ENCODE measurements at regions not wholly inside any gene's neighbourhood (a gene's known extent, or its start where the extent isn't known, plus 50 kb on each side); places are given as distances from the start of the nearest gene placed in this dataset.
A peak's percentile ranks its signal among the peaks of the same experiment; 100 is the strongest.

GRCh38 chr22:44442186-44442815 lies 55.7 kb downstream of the RTL6 start:
- Histone ChIP-seq H2BK5ac (ENCODE audit: low read depth, low read length, poor library complexity, severe bottlenecking) (no peak overlapping the region), H2BK120ac (ENCODE audit: low read depth, low read length) (no peak overlapping the region), H3K4me3 (ENCODE audit: insufficient read depth in 1 of 2, low read depth in 1 of 2, low read length in 2 of 2) (no peak overlapping the region), H4K8ac (ENCODE audit: low read length) (no peak overlapping the region), H2AFZ (ENCODE audit: low read depth, low read length) (no peak overlapping the region), H3K79me1 (replicated peaks; ENCODE audit: low read length, poor library complexity, severe bottlenecking) (no peaks in the 10 kb centered on the region), H3K18ac (ENCODE audit: low read depth in 1 of 2, low read length in 2 of 2) (no peak overlapping the region), H3K9me3 (ENCODE audit: control insufficient read depth, low read length) (peaks cover 9% of the 10 kb centered on the region), H3K14ac (ENCODE audit: low read length in 2 of 2) (no peak overlapping the region), H3K9ac (ENCODE audit: low read length) (no peak overlapping the region), H2BK12ac (ENCODE audit: low read length in 2 of 2) (no peak overlapping the region), H4K91ac (ENCODE audit: low read length) (no peak overlapping the region), H3K4ac (ENCODE audit: low read depth in 1 of 2, low read length in 2 of 2) (no peak overlapping the region), H3K27me3 (ENCODE audit: control insufficient read depth in 1 of 2, insufficient read depth in 1 of 2, low read length in 2 of 2) (peaks cover 0 to 34% of the 10 kb centered on the region in 2 experiments), H3K23ac (ENCODE audit: low read length in 2 of 2) (no peak overlapping the region), H2AK5ac (ENCODE audit: low read length, severe bottlenecking) (no peak overlapping the region), H3K4me2 (ENCODE audit: low read length, poor library complexity, severe bottlenecking) (no peak overlapping the region), H3K4me1 (ENCODE audit: control insufficient read depth, insufficient read depth, low read depth, low read length) (peaks cover 17% of the 10 kb centered on the region), H3K27ac (ENCODE audit: low read length, poor library complexity, severe bottlenecking) (no peak overlapping the region), H2BK15ac (ENCODE audit: low read depth, poor library complexity, severe bottlenecking) (no peak overlapping the region), H3K36me3 (ENCODE audit: control insufficient read depth in 1 of 2, insufficient read depth in 2 of 2, low read depth in 1 of 2, low read length in 2 of 2) (no peaks in the 10 kb centered on the region)
- no peak for DNase-seq
- 86% methylated on average over 8 of the region's 12 CpGs for WGBS

GRCh38 chr22:44441401-44442185 lies 56.4 kb downstream of the RTL6 start:
- H2BK15ac ChIP-seq (ENCODE audit: low read depth, poor library complexity, severe bottlenecking) = no peak overlapping the region
- WGBS = 66% methylated on average over 14 of the region's 16 CpGs
- H2AK5ac ChIP-seq (ENCODE audit: low read length, severe bottlenecking) = no peak overlapping the region
- peaks cover 0 to 34% of the 10 kb centered on the region in 2 experiments for H3K27me3 ChIP-seq (ENCODE audit: control insufficient read depth in 1 of 2, insufficient read depth in 1 of 2, low read length in 2 of 2)
- H2BK5ac ChIP-seq (ENCODE audit: low read depth, low read length, poor library complexity, severe bottlenecking) = no peak overlapping the region
- H3K14ac ChIP-seq (ENCODE audit: low read length in 2 of 2) = no peak overlapping the region
- H2AFZ ChIP-seq (ENCODE audit: low read depth, low read length) = no peak overlapping the region
- no peak overlapping the region for H3K27ac ChIP-seq (ENCODE audit: low read length, poor library complexity, severe bottlenecking)
- DNase-seq = no peak
- no peak overlapping the region for H3K4me2 ChIP-seq (ENCODE audit: low read length, poor library complexity, severe bottlenecking)
- no peak overlapping the region for H3K23ac ChIP-seq (ENCODE audit: low read length in 2 of 2)
- no peak overlapping the region for H2BK120ac ChIP-seq (ENCODE audit: low read depth, low read length)
- H3K9ac ChIP-seq (ENCODE audit: low read length) = no peak overlapping the region
- H4K8ac ChIP-seq (ENCODE audit: low read length) = no peak overlapping the region
- H4K91ac ChIP-seq (ENCODE audit: low read length) = no peak overlapping the region
- H3K4me1 ChIP-seq (ENCODE audit: control insufficient read depth, insufficient read depth, low read depth, low read length) = peaks cover 19% of the 10 kb centered on the region
- H3K18ac ChIP-seq (ENCODE audit: low read depth in 1 of 2, low read length in 2 of 2) = no peak overlapping the region
- peaks cover 5% of the 10 kb centered on the region for H3K9me3 ChIP-seq (ENCODE audit: control insufficient read depth, low read length)
- no peaks in the 10 kb centered on the region for H3K79me1 ChIP-seq (replicated peaks; ENCODE audit: low read length, poor library complexity, severe bottlenecking)
- no peak overlapping the region for H3K4ac ChIP-seq (ENCODE audit: low read depth in 1 of 2, low read length in 2 of 2)
- H3K4me3 ChIP-seq (ENCODE audit: insufficient read depth in 1 of 2, low read depth in 1 of 2, low read length in 2 of 2) = no peak overlapping the region
- no peak overlapping the region for H2BK12ac ChIP-seq (ENCODE audit: low read length in 2 of 2)
- H3K36me3 ChIP-seq (ENCODE audit: control insufficient read depth in 1 of 2, insufficient read depth in 2 of 2, low read depth in 1 of 2, low read length in 2 of 2) = no peaks in the 10 kb centered on the region

- no peaks in the 10 kb centered on the region for H3K79me1 ChIP-seq (replicated peaks; ENCODE audit: low read length, poor library complexity, severe bottlenecking)
- no peak overlapping the region for H2AK5ac ChIP-seq (ENCODE audit: low read length, severe bottlenecking)
- no peak overlapping the region for H3K14ac ChIP-seq (ENCODE audit: low read length in 2 of 2)
- no peak overlapping the region for H3K4ac ChIP-seq (ENCODE audit: low read depth in 1 of 2, low read length in 2 of 2)
- no peak overlapping the region for H3K4me2 ChIP-seq (ENCODE audit: low read length, poor library complexity, severe bottlenecking)
- WGBS = 84% methylated on average over 19 of the region's 19 CpGs
- H2BK15ac ChIP-seq (ENCODE audit: low read depth, poor library complexity, severe bottlenecking) = peak overlapping the region; percentile 1
- peaks cover 15% of the 10 kb centered on the region for H3K4me1 ChIP-seq (ENCODE audit: control insufficient read depth, insufficient read depth, low read depth, low read length)
- H4K8ac ChIP-seq (ENCODE audit: low read length) = no peak overlapping the region
- H3K18ac ChIP-seq (ENCODE audit: low read depth in 1 of 2, low read length in 2 of 2) = no peak overlapping the region
- no peak overlapping the region for H3K9ac ChIP-seq (ENCODE audit: low read length)
- no peak overlapping the region for H2AFZ ChIP-seq (ENCODE audit: low read depth, low read length)
- peaks cover 0 to 33% of the 10 kb centered on the region in 2 experiments for H3K27me3 ChIP-seq (ENCODE audit: control insufficient read depth in 1 of 2, insufficient read depth in 1 of 2, low read length in 2 of 2)
- no peak overlapping the region for H3K27ac ChIP-seq (ENCODE audit: low read length, poor library complexity, severe bottlenecking)
- no peak for DNase-seq
- no peaks in the 10 kb centered on the region for H3K9me3 ChIP-seq (ENCODE audit: control insufficient read depth, low read length)
- no peaks in the 10 kb centered on the region for H3K36me3 ChIP-seq (ENCODE audit: control insufficient read depth in 1 of 2, insufficient read depth in 2 of 2, low read depth in 1 of 2, low read length in 2 of 2)
- no peak overlapping the region for H2BK5ac ChIP-seq (ENCODE audit: low read depth, low read length, poor library complexity, severe bottlenecking)
- no peak overlapping the region for H2BK120ac ChIP-seq (ENCODE audit: low read depth, low read length)
- no peak overlapping the region for H4K91ac ChIP-seq (ENCODE audit: low read length)
- H3K4me3 ChIP-seq (ENCODE audit: insufficient read depth in 1 of 2, low read depth in 1 of 2, low read length in 2 of 2) = no peak overlapping the region
- no peak overlapping the region for H2BK12ac ChIP-seq (ENCODE audit: low read length in 2 of 2)
- no peak overlapping the region for H3K23ac ChIP-seq (ENCODE audit: low read length in 2 of 2)
Measured at GRCh38 chr22:44440224-44441160, 57.5 kb downstream of the RTL6 start.
